Stimulated activated CD4-positive, alpha-beta T cell treated with anti-CD3 and anti-CD28 coated beads, Interleukin-12 subunit alpha, Interleukin-12 subunit beta, amount 100 ng/mL, for 24 hours (primary cell): ENCODE measurements at regions not wholly inside any gene's neighbourhood (a gene's known extent, or its start where the extent isn't known, plus 50 kb on each side); places are given as distances from the start of the nearest gene placed in this dataset.
"Not testable (repeated sequence)": the region's sequence is repeated elsewhere in the genome, so short reads cannot be mapped to it uniquely, and the experiment has no call there.

ENCODE experiments used
- DNase-seq, 2 experiments: peaks; one replicate each; pipeline ENCODE4 v3.0.0-alpha.2; 2020; ENCODE audit warnings: low read depth in 2 of 2

GRCh38 chr16:77488652-77489051 is 53.8 kb upstream of the ADAMTS18 start:
- DNase-seq = no peak

- no peak for DNase-seq
Observed at GRCh38 chr16:77491091-77491490, 56.3 kb upstream of the ADAMTS18 start.

- no peak for DNase-seq
Observed at GRCh38 chr16:77496934-77497333, 62.1 kb upstream of the ADAMTS18 start.

- no peak for DNase-seq
Observed at GRCh38 chr16:77499373-77500285, 64.8 kb upstream of the ADAMTS18 start.

- no peak for DNase-seq
Observed at GRCh38 chr16:77500286-77500598, 65.4 kb upstream of the ADAMTS18 start.

- no peak for DNase-seq
Observed at GRCh38 chr16:77500934-77501664, 66.3 kb upstream of the ADAMTS18 start.

- DNase-seq = no peak
Observed at GRCh38 chr16:77502448-77502847, 67.6 kb upstream of the ADAMTS18 start.

- not testable (repeated sequence) for DNase-seq
Observed at GRCh38 chr16:77506492-77506891, 71.7 kb upstream of the ADAMTS18 start.

- no peak for DNase-seq
Observed at GRCh38 chr16:77509051-77509450, 74.2 kb upstream of the ADAMTS18 start.

- DNase-seq = no peak
Observed at GRCh38 chr16:77509796-77510195, 75.0 kb upstream of the ADAMTS18 start.

GRCh38 chr16:77511053-77511452 is 76.2 kb upstream of the ADAMTS18 start:
- no peak for DNase-seq

- DNase-seq = no peak
Observed at GRCh38 chr16:77514500-77515220, 79.8 kb upstream of the ADAMTS18 start.

- DNase-seq = not testable (repeated sequence)
Observed at GRCh38 chr16:77525226-77525625, 90.4 kb upstream of the ADAMTS18 start.

GRCh38 chr16:77531752-77532151 is 96.9 kb upstream of the ADAMTS18 start:
- DNase-seq = no peak

- DNase-seq = no peak
Observed at GRCh38 chr16:77536809-77537208, 102.0 kb upstream of the ADAMTS18 start.

- DNase-seq = no peak
Observed at GRCh38 chr16:77539421-77540034, 104.7 kb upstream of the ADAMTS18 start.

GRCh38 chr16:77540646-77541045 is 105.8 kb upstream of the ADAMTS18 start:
- DNase-seq = no peak

- no peak for DNase-seq
Observed at GRCh38 chr16:77541165-77541564, 106.3 kb upstream of the ADAMTS18 start.

- DNase-seq = no peak
Observed at GRCh38 chr16:77548151-77548550, 113.3 kb upstream of the ADAMTS18 start.

- DNase-seq = no peak
Observed at GRCh38 chr16:77548766-77549165, 113.9 kb upstream of the ADAMTS18 start.

- no peak for DNase-seq
Observed at GRCh38 chr16:77549876-77550275, 115.0 kb upstream of the ADAMTS18 start.

- DNase-seq = no peak
Observed at GRCh38 chr16:77551357-77551756, 116.5 kb upstream of the ADAMTS18 start.
